ENCODE measurements at regions not wholly inside any gene's neighbourhood (a gene's known extent, or its start where the extent isn't known, plus 50 kb on each side); places are given as distances from the start of the nearest gene placed in this dataset.

- TF ChIP-seq REST (IDR thresholded peaks at IDR 0.05; ENCODE audit: unreplicated experiment) (no peak), JUNB (IDR thresholded peaks at IDR 0.05; ENCODE audit: unreplicated experiment) (no peak), NANOG (IDR thresholded peaks at IDR 0.05; ENCODE audit: borderline replicate concordance) (no peak), EZH2 (IDR thresholded peaks at IDR 0.05; ENCODE audit: low read depth, unreplicated experiment) (no peak), ZNF331 (CRISPR knock-in tag; IDR thresholded peaks at IDR 0.05; ENCODE audit: low read depth) (no peak)
Measured at GRCh38 chr7:66426332-66426731, 202.3 kb upstream of the KCTD7 start (continued).

- ATAC-seq, result no peak
- no peak overlapping the region for H3K4me3 ChIP-seq
- Mint-ChIP-seq H3K27ac (no peak overlapping the region), H3K4me3 (no peak overlapping the region), H3K9me3 (no peaks in the 10 kb centered on the region), H3K27me3 (ENCODE audit: insufficient read depth, low read depth, poor library complexity) (no peaks in the 10 kb centered on the region), H3K36me3 (ENCODE audit: low read depth) (no peaks in the 10 kb centered on the region; the same call in 2 of the 3 replicates), H3K4me1 (no peaks in the 10 kb centered on the region)
- H3K4me1 ChIP-seq (ENCODE audit: insufficient read depth), result no peaks in the 10 kb centered on the region
- no peaks in the 10 kb centered on the region for H4K20me1 ChIP-seq (replicated peaks; ENCODE audit: insufficient read depth)
- no peak overlapping the region for H2AFZ ChIP-seq
- no peaks in the 10 kb centered on the region for H3K27me3 ChIP-seq (ENCODE audit: insufficient read depth)
- TF ChIP-seq ETS1 (IDR thresholded peaks at IDR 0.05), result no peak
- no peak for TF ChIP-seq NANOG (IDR thresholded peaks at IDR 0.05; ENCODE audit: borderline replicate concordance)
- TF ChIP-seq STAT1 (IDR thresholded peaks at IDR 0.05; ENCODE audit: unreplicated experiment), result no peak
- no peak for TF ChIP-seq EZH2 (IDR thresholded peaks at IDR 0.05; ENCODE audit: low read depth, unreplicated experiment)
- no peak for TF ChIP-seq CREB1 (CRISPR knock-in tag; IDR thresholded peaks at IDR 0.05; ENCODE audit: low read depth)
- TF ChIP-seq POLR2AphosphoS5 (IDR thresholded peaks at IDR 0.05; ENCODE audit: low read depth), result no peak
- no peak for TF ChIP-seq ZNF331 (CRISPR knock-in tag; IDR thresholded peaks at IDR 0.05; ENCODE audit: low read depth)
- no peak for TF ChIP-seq ZNF462 (CRISPR knock-in tag; IDR thresholded peaks at IDR 0.05)
- TF ChIP-seq CTCF (conservative IDR thresholded peaks at IDR 0.05; ENCODE audit: low read depth in 2 of 2), result no peak
- no peak overlapping the region for H3K4me2 ChIP-seq
- no peaks in the 10 kb centered on the region for H3K36me3 ChIP-seq (ENCODE audit: insufficient read depth)
- no peaks in the 10 kb centered on the region for H3K9me2 ChIP-seq (ENCODE audit: insufficient read depth)
- no peak for DNase-seq (ENCODE audit: low spot score)
- H3K27ac ChIP-seq (ENCODE audit: low read depth), result no peak overlapping the region
- H3K79me2 ChIP-seq (replicated peaks; ENCODE audit: insufficient read depth), result no peaks in the 10 kb centered on the region
- no peaks in the 10 kb centered on the region for H3F3A ChIP-seq (replicated peaks; ENCODE audit: low read depth)
Measured at GRCh38 chr7:66426996-66427395, 201.7 kb upstream of the KCTD7 start.
